HG03442 (cell line): ENCODE measurements at regions not wholly inside any gene's neighbourhood (a gene's known extent, or its start where the extent isn't known, plus 50 kb on each side); places are given as distances from the start of the nearest gene placed in this dataset.
"Not testable (repeated sequence)": the region's sequence is repeated elsewhere in the genome, so short reads cannot be mapped to it uniquely, and the experiment has no call there.

Experiments
- ATAC-seq: cut with Tn5 transposase; IDR thresholded peaks from one replicate; pipeline ENCODE4 v1.9.1; 2021; ENCODE audit warnings: mild to moderate bottlenecking, moderate library complexity; ENCODE audit not compliant: unreplicated experiment

DNA sequence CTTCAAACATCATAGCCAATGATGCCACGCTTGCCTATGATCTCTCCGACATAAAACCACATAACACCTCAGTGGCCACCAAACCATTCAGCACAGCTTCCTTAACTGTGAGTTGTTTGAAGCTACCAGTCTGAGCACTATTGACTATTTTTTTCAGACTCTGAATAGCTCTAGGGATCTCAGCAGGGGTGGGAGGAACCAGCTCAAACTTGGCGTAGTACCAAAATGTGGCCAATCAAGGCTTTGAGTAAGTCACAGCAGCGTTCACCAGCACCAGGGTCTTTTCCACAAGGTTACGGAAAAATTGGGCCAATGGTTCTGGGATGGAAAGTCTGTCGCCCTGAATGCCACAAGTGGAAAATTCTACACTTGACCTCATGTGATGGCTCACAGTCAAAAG lies 70.6 kb downstream of the SMPDL3A start:
- no peak for ATAC-seq

DNA sequence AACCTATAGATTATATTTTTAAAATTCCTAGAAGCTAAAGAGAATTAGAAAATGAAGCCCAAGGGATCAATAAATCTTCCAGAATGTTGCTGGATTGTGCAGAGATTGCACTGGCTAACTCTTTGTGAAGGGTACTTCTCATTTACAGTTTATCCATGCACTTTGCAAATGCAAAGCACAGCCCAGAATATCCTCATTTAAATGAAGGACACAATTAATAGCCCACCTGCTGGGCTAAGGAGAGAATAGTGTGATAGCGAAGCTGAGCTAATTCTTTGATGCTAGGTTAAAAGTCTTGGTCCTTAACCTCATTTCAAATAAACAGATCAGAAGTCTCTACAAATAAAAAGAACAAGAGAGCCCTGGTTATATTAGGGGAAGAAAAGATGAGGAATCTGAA lies 72.5 kb downstream of the SMPDL3A start:
- no peak for ATAC-seq

DNA sequence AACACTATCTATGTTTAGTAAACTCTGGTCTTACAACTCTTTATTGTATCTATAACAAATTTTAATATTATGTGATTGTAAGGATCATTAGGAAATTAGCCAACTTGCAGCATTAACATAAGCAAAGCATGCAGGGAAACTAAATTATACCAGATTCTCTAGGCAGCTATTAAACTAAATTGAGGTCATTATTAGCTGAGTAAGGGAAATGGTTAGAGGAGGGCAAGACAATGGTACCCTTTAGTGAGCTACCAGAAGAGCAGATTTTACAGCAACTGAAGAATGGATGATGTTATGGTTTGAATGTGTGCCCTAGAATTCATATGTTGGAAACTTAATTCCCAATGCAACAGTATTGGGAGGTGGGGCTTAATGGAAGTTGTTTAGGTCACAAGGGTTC lies 79.1 kb downstream of the SMPDL3A start:
- ATAC-seq = no peak

DNA sequence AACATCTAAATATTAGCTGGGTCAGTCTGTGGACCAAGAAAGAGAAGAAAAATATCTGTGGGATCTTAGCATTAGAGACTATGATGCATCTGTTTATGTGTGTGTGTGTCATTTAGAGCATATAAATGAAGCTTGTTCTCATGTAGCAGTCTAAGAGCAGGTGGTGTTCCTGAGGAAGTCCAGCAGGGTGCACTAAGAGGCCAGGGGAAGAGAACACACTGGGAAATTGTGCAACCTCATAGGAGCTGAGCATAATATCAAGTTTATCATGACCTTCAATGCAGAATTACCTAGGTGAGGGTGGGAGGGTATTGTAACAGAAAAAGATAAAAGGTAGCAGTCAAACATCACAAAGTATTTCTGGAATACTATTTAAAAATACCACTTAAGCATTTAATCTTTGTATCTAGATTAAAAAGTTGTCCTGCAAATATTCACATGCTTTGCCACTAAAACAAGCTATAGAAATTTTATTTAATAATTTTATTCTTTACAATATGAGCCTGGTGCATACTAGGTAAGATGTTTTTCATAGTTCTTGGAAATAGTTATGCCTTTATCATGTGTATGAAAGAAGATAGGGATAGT lies 80.5 kb downstream of the SMPDL3A start:
- peak; percentile 95 for ATAC-seq

DNA sequence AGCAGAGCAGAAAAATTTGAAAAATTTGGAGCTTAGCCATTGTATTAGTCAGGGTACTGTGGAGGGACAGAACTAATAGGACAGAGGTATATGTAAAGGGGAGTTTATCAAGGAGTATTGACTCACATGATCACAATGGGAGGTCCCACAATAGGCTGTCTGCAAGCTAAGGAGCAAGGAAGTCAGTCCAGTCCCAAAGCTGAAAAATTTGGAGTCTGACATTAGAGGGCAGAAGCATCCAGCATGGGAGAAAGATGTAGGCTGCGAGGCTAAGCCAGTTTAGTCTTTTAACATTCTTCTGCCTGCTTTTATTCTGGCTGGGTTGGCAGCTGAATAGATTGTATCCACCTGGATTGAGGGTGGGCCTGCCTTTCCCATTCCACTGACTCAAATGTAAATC lies 82.0 kb downstream of the SMPDL3A start:
- no peak for ATAC-seq

DNA sequence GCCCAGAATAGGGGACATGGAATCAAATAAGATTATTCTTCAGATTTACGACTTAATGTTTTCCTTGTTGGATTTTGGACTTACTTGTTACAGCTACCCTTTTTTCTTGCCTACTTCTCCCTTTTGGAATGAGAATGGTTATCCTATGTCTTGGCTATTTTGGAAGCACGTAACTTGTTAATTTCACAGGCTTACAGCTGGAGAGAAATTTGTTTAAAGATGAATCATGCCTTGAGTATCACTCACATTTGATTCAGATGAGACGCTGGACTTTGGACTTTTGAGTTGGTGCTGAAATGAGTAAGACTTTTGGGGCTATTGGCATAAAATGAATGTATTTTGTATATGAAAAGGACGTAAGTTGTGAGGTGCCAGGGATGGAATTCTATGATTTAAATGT lies 83.3 kb downstream of the SMPDL3A start:
- no peak for ATAC-seq

DNA sequence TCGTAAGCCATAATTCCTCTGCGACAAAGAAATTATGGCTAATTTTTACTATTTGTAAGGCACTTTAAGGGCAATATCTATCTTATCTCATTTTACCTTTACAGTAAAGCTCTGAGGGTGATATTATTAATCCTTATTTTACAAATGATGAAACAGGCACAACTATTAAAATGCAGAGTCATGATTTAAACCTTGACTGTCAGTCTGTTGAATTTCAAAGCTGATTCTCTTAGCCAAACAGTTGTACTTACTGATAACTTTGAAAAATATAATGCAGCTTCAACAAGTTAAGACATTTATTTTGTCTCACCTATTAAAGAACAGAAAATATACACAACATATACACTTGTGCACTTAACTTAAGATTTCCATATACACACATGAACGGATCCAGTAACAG lies 88.2 kb downstream of the SMPDL3A start:
- ATAC-seq = no peak

DNA sequence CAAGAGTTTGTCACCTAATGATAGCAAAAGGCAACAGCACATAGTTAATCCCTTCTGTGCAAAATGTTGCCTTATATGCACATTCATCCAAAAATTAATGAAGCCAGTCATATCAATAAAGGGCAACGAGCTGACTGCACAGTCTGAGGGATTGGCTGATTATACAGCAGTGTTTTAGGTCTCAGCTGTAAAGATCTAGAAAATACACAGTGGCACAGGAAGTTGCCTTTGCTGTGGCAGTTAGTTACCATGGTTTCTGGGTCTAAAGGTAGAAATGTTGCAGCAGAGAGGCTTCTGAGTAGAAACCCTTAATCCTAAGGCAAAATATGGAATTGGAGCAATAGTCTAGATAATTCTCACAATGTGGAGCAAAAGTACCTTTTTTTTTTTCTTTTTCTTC lies 89.7 kb downstream of the SMPDL3A start:
- no peak for ATAC-seq

DNA sequence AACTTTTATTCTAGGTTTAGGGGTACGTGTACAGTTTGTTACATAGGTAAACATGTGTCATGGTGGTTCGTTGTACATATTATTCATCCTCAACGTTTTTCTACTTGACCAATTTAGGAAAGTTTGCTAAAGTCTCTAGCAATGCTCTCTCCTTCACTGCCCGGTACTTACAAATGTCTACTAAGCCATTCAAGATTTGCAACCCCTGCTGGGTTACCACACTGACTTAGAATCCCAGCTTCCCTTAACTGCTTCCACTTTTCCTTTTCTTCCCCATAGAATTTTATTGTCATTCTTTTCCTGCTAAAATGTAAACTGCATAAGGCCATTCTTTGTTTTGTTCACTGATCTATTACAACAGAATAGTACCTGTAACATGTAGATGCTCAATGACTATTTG lies 97.4 kb downstream of the SMPDL3A start:
- ATAC-seq = no peak

DNA sequence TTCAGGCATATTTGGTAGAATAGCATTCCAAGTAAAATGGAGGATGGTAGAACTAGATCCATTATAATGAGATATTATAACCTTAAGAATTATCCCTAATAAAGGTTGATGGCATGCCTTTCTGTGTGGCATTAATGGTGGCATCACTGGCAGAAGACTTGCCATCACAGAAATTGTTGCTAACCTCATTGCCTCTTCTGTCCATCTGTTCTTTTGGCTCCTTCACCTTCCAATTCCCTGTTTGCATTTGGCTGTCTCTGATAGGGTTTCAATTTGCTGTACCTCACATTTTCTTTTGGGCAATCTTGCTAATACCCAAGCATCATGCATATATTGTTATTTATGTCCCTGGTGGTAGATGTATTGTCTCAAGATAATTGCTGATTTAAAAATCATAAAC lies 98.9 kb downstream of the SMPDL3A start:
- no peak for ATAC-seq

DNA sequence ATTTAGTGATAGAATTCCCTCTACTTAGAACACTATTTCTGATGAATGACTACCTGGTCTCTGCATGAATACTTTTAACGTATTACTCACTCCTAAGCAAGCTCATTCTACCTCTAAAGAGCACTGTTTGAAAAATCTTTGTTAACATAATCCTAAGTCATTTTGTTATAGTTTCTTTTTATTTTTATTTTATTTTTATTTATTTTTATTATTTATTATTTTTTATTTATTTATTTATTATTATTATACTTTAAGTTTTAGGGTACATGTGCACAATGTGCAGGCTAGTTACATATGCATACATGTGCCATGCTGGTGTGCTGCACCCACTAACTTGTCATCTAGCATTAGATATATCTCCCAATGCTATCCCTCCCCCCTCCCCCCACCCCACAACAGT lies 99.6 kb downstream of the SMPDL3A start:
- ATAC-seq = not testable (repeated sequence)

DNA sequence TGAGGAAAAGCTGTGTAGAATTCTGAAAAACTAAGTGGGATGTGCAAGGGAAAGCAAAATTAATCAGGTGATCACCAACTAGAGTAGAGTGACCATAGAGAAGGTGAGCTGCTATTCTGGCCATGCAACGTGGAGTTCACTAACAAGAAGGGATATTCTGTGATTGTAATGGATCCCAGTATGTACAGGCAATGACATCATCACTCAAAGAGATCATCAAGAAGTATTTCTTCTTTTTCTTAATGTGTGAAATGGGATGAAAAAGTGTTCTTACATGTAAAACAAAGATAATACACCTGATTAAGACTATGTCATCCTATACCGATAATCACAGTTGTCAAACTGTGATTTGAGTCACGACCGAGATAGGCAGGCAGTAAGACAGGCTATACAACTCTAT lies 101.2 kb downstream of the SMPDL3A start:
- no peak for ATAC-seq

DNA sequence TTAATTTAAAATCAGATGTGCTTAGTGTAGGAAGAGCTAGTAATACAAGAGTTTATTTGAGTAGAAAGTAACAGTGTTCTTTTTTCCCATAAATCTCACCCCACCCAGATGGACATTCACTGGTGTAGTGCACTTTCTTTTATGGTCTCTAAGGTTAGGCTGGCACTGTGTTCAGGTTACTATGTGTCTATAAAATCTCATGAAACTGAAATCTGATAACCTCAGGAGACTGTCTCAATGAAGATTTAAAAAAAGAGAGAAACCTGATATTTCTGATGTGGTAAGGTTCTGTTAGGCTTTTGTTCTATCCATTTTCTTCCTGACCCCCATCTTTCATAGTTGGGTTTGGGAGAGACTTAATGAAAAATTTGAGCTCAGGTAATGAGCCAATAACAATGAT lies 101.2 kb upstream of the CLVS2 start:
- no peak for ATAC-seq

DNA sequence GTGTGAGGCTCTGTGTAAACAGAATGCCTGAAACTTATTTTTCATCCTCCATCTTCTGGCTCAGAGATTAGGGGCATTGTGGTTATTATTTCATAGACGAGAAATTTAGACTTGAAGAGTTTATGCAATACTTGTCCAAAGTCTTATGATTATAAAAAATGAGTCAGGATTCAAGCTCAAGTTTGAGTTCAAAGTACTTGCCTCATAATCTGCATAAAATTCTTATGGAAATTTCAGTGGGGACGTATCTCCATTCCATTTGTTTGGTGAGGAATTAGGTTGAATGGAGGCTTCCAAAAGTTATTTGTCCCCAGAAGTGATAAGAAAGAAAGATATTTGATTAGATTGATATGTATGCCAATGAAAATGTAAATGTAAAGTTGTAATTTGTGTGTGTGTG lies 93.7 kb upstream of the CLVS2 start:
- no peak for ATAC-seq

DNA sequence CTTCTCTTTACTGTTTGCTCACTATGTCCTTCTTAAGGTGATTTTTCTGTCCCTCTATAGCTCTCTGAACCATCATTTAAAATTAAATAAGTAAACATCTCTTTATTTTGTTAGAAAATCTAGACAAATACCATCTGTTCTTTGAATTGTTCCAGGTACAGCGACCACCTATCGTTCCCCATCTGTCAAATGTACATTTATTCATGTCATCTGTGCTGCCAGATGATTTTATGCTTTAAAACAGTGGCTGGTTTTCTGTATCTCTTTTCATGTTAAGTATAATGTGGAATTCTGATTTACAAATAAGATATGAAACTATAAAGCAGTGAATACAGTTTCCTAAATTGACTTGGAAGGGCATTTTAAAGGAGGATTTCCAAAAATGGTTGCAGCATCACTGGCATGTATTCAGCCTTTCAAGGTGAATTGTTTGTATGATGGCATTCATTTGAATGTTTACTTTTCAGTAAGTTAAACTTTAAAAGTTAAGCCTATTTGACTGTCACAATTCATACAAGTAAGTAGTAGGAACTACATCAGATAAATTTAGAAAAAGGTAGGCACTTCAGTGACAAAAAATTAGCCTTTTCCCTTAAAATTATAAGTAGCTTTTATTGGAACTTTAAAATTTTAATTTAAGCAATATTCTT lies 92.6 kb upstream of the CLVS2 start:
- ATAC-seq = no peak

DNA sequence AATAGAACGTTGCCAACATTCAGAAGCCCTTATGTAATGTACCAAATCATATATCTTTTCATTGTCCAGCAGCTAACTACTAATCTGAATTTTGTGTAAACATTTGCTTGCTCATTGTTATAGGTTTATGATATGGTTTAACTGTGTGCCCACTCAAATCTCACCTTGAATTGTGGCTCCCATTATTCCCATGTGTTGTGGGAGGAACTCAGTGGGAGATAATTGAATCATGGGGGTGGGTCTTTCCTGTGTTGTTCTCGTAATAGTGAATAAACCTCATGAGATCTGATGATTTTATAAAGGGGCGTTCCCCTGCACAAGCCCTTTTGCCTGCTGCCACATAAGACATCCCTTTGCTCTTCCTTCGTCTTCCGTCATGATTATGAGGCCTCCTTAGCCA lies 91.9 kb upstream of the CLVS2 start:
- ATAC-seq = no peak

DNA sequence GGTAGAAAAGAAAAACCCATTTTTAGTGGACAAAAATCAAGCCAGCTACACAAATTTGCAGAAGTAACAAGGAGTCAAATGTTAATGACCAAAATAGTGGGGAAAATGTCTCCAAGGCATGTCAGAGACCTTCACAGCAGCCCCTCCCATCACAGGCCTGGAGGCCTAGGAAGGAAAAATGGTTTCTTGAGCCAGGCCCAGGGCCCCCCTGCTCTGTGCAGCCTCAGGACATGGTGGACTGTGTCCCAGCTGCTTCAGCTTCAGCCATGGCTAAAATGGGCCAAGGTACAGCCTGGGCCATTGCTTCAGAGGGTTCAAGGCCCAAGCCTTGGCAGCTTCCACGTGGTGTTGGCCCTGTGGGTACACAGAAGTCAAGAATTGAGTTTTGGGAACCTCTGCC lies 82.5 kb upstream of the CLVS2 start:
- no peak for ATAC-seq

DNA sequence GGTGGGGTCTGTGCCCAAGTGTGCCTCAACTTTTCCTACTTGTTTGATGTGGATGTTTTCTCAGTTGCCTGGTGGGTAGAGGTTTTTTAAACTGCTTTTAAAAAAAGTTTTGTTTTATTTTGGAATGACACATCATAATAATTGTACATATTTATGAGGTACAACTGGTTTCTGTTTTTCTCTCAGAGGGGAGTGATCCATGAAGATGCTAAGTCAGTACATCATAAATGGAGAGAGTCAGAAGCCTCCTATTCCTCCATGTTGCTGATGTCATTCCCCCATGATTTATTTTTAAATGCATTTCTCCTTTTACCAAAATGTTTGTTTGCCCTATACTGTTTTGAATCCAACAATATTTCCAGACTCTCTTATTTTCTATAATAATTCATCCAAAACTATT lies 77.3 kb upstream of the CLVS2 start:
- no peak for ATAC-seq

DNA sequence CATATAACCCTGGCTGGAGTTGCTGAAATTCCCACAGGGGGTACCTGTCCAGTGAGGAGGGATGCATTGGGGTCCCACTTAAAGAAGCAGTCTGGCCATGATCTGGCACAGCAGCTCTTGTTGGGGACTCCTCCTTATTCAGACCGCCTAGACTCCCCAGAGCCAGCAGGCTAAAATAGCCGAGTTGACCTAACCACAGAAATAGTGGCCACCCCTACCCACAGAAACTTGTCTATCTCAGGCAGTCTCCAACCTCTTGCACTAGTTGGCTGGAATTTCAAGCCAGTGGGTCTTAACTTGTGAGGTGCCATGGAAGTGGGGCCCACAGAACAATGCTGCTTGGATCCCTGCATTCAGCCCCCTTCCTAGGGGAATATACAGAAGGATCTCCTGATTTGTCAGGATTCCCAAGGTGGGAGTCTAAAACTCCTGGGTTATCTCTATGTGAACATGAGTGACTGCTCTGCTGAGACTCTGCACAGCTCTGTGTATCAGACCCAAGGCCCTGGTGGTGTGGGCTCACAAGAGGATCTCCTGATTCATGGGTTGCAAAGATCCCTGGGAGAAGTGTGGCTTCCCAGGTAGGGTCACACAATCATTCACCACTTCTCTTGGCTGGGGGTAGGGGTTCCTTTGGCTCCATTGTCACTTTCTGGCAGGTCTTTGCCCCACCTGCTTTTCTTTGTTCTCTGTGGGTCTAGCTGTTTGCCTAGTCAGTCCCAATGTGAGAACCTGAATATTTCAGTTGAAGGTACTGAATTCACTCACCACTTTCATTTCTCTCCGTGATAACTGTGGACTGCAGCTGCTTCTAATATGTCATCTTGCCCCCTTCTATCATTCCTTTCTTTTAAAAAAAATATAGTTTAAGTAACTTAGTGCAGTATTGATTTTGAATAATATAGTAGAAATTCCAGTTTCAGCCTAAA lies 65.5 kb upstream of the CLVS2 start:
- peak; percentile 88 for ATAC-seq

DNA sequence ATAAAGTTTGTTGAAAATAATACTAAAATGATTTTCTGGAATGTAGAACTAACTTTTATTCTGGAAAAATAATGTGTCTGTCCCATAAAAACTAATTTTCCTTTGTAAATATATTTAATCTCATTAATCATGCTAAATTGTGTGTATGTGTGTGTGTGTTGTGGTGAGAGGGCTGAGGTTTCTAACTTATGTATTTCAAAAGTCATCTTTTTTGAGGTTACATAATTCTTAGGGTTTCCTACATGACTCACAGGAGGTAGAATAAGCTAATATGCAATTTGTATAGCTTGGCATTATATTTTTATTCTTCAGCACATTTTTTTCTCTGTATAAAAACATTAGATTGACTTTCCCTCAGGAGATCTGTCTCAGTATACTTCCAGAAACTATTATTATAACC lies 64.1 kb upstream of the CLVS2 start:
- ATAC-seq = no peak

DNA sequence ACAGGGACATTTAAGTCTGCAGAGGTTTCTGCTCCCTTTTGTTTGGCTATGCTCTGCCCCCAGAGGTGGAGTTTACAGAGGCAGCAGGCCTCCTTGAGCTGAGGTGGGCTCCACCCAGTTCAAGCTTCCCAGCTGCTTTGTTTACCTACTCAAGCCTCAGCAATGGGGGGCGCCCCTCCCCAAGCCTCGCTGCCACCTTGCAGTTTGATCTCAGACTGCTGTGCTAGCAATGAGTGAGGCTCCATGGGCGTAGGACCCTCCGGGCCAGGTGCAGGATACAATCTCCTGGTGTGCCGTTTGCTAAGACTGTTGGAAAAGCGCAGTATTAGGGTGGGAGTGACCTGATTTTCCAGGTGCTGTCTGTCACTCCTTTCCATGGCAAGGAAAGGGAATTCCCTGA lies 51.1 kb upstream of the CLVS2 start:
- ATAC-seq = not testable (repeated sequence)
